Skin epidermis (tissue), 12 donors: ENCODE measurements at regions not wholly inside any gene's neighbourhood (a gene's known extent, or its start where the extent isn't known, plus 50 kb on each side); places are given as distances from the start of the nearest gene placed in this dataset.
"Not testable (repeated sequence)": the region's sequence is repeated elsewhere in the genome, so short reads cannot be mapped to it uniquely, and the experiment has no call there.

Experiments used
- H3K27ac ChIP-seq, 21 experiments: fragments of 200-600 bp; sonication (generic) in 11 of 21; one replicate each; pipeline ENCODE4 v1.5.0; 2020; ENCODE audit warnings: mild to moderate bottlenecking in 3 of 21, inconsistent platforms in 2 of 21, moderate library complexity in 2 of 21
- H3K4me3 ChIP-seq, 7 experiments: fragments of 200-600 bp; sonication (generic) in 2 of 7; one replicate each; pipeline ENCODE4 v1.5.0; 2020; ENCODE audit warnings: inconsistent platforms in 2 of 7, mild to moderate bottlenecking in 2 of 7, moderate library complexity in 1 of 7

DNA sequence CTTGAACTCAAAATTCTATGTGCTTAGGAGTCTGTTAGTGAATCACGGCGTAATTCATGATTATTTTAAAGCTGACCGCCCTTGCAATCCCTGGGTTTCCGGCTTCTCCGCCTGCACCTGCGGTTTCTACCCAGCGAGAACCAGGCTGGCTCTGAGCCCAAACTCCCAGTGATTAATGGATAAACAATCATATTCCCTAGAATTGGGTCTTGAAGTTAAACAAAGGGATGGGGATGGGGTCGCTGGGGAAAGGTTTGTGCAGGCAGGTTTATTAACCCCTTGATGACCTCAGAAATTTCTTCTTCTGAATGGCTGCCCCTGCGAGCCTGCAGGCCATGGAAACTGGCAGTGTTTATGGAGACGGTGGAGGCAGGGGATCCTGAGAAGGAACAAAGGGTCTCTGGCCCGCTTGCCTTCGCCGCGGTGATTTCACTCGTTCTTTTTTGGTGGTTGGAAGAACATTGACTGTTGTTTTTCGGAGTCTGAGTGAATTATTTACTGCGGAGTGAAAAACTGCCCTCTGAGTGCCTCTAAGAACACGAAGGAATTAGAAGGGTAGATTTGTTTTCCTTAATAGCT is 1000.3 kb downstream of the BRD1 start:
- no peak overlapping the region for H3K4me3 ChIP-seq
- no peak overlapping the region for H3K27ac ChIP-seq

DNA sequence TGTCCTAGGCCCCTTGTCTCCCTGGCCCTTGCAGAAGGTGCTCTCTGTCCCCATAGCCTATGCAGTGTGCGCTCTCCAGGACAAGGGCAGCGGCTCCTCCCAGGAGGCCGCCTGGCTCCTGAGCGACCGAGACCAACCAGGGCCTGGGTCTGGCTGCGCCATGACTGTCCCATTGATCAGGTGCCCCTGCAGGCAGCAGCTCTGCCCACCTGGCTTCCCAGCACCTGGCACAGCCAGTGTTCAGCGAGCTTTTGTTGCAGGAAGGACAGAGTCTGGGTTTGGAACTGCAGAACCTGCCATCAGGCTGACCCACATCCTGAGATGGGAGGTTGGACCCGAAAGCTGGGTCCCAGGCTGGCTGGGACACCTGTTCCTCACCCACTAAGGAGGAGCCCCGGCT is 1001.1 kb downstream of the BRD1 start:
- no peak overlapping the region for H3K27ac ChIP-seq
- H3K4me3 ChIP-seq: no peak overlapping the region

DNA sequence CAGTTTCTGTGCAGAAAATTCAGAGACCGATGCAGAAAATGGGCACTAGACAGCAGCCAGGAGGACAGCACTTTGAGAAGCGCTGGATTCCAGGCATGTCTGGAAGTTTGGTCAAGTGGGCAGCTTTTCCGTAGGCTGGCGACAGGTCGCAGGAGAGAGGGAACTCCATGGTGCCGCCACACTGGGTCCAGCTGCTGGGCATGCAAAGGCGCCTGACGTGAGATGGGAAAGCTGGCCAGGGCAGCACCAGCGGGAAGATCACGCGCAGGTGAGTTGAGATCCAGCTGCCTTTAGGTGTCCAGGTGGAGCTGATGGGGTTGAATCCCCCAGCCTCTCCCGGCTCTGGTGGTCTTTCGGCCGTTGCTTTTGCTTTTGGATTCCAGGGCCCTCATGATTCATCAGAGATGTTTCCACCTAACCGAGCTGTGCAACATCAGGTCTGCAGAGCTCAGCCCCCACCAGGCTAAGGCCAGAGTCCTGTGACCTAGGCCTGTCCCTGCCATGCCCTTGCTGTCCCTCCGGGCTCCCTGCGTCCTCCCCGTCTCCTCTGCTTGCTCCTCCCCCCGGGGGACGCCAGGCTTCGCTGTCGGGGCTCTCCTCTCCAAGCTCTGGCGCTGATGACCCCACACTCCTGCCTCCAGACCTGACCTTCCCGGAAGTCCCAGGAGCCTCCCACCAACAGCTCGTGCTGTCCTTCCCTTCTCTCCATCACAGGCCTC is 1001.7 kb downstream of the BRD1 start:
- no peak overlapping the region for H3K27ac ChIP-seq
- no peak overlapping the region for H3K4me3 ChIP-seq

DNA sequence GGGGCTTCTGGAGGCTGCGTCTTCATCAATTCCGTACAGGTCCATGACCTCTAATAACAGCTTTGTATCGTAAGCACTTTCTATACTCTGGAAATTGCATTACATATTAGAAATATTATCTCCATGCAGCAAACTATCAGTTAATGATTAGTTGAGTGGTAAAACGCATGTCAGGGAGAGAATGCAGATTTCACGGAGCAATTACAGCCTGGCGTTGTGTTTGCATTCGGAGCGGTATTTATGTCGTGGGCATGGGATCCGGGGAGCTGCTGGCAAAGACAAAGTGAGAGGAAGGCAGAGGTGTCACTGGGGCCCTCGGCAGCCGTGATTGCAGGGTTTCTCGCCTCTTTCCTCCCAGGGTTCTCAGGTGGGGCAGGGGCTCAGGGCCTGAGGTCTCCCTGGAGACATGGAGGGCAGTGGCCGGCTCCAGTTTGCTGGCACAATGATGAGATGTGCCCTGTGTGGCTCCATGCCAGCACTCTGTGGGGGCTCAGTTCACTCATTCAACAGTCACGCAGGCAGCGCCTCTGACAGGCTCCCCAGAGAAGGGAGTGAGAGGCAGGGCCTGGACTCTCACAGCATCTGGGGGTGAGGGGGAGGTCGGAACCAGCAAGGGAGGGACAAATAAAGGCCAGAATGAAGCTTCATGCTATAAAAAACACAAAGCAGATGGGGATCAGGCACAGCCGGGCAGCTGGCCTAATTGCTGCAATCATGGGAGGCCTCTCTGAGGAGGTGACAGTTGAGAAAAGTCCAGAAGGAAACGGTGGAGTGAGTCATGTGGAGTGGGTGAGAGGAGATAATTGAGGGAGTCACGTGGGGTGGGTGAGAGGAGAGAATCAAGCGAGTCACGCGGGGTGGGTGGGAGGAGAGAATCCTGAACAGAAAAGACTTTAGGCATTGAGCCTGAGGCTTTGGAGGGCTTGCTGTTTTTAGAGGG is 1002.7 kb downstream of the BRD1 start:
- Histone ChIP-seq H3K27ac (no peak overlapping the region), H3K4me3 (no peak overlapping the region)

DNA sequence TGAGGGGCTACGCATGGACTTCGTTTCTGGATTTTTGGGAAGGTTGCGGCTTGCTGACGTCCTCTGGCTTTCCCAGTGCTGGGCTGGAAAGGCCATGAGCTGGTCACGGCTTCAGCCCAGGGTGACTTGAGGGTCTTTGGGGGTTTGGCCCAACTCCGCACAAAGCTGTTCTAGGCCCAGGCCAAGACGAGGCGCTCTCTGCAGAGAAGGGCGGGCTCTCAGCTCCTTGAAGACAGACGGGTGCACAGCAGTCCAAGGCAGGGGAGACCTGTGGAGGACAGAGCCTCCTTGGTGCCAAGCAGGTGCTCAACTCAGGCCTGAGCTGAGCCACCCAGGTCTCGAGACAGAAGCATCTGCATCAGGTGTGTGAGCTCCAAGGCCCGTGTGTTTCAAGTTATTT is 1003.7 kb downstream of the BRD1 start:
- no peak overlapping the region for H3K27ac ChIP-seq
- H3K4me3 ChIP-seq: no peak overlapping the region

DNA sequence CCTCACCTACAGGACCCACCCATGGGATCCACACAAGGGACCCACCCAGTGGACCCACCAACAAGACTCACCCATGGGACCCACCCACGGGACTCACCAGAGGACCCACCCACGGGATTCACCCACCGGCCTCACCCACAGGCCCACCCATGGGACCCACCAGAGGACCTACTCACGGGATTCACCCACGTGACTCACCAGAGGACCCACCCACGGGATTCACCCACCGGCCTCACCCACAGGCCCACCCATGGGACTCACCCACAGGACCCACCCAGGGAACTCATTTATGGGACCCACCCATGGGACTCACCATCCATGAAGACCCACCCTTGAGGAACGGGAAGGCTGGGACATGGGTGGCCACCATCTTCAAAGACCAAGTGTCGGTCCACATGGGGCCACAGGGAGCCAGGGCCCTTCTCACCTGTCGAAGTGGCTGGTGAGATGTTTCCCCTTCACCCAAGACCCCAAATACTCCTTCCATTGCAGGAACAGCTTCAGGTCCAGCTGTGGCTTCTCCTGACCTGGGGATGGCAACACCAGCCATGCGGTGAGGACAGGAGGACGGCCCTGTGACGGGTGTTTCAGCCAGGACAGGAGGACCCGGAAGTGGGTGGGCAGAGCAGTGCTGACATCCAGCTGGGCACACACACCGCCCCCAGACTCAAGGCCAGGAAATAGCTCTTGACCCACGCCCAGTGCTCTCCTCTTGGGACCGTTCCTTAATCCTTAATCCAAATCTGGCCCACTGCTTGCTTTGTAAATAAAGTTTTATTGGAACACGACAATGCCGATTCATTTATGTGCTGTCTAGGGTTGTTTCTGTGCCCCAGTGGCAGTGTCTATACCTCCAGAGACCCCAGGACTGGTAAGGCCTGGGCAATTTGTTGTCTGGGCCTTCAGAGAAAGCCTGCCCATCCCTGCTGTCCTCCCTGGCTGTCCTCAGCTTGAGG is 1005.1 kb downstream of the BRD1 start:
- Histone ChIP-seq H3K4me3 (no peak overlapping the region), H3K27ac (no peak overlapping the region)

DNA sequence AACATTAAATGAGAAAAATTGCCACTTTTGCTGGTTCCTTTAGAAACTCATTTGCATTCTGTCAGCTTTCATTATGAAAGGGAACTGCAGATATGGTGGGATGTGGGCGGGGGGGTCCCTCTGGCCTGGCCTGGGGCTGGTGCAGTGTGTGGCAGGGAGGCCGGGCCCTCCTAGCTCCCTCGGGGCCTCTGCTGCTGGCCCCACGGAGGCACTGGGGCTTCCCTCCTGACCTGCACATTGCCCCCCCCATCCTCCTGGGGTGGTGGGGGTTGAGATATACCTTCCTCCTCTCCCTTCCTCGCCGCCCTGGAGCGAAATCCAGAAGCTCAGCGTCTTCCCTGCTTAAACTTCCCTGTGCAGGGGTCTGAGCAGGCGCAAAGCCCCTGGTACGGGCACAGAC is 1005.9 kb downstream of the BRD1 start:
- Histone ChIP-seq H3K4me3 (no peak overlapping the region), H3K27ac (no peak overlapping the region)

DNA sequence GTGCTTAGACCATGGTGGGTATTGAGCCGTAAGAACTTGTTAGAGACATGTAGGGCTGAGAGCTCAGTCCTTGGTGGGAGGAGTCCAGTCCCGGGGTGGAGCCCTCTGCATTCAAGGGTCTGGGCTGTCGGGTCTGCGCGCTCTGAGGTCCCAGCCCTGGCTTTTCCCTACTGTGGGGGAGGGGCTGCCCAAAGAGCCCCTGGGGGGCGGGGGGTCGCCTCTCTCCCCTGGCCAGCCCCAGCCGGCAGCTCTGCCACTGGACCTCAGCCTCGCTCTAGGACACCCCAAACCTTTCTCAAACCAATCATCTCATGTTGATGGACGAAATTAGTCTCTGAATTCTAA is 1006.4 kb downstream of the BRD1 start:
- no peak overlapping the region for H3K27ac ChIP-seq
- H3K4me3 ChIP-seq: no peak overlapping the region

DNA sequence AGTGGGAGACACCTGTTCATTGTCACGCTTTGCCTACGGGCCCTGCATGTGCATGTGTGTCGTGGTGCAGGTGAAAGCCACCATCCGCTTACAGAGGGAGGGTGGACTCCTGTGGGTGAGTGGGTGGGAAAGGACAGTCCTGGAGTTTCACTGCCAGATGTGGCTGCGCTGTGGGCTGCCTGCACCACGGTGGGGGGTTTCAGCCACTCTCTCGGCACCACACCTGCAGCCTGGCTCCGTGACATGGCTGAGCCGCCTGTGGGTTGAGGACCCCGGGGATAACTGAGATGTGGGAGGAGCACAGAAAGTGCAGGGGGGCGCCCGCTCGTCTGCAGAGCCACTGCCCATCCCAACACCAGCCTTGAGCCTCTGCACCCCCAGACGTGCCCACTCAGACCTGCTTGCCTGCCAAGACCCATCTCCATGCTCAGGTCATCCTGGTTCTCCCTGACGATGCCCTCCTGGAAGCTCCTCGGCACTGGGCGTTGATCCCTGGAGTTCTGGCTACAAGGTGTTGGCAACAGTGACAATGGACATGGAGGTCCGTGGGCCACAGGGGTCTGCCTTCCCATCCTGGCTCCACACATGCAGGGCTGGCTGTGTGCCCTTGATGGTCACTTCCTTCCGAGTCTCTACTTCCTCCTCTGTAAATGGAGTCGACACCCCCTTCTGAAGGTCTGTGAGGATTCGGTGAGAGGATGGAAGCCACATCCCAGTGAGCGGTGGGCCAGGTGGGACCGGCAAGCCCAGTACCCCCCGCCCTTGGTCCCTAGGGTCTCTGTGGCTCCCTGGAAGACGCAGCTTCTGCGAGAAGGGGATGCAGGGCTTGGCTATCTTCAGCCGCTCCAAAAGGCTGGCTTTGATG is 1007.0 kb downstream of the BRD1 start:
- H3K27ac ChIP-seq: no peak overlapping the region

DNA sequence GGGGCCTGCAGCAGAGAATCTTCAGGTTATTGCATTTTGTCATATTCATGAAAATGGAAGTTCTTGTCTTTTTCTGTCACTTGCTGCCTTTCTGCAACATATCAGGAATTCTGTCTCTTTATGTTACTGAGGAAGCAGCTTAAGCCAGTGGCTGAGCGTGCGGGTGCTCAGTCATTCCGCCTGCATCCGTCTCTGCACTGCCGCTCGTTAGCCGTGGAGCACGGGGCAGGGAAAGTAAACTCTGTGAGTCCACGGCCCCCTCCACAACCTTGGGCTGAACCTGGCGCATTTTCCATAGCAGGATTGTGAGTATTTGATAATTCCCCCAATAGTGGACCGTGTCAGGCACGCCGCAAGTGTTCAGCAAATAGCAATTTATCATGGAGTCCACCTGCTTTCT is 1007.7 kb downstream of the BRD1 start:
- no peak overlapping the region for H3K4me3 ChIP-seq
- H3K27ac ChIP-seq: no peak overlapping the region

More for the DNA sequence above, 1007.0 kb downstream of the BRD1 start:
- no peak overlapping the region for H3K4me3 ChIP-seq

DNA sequence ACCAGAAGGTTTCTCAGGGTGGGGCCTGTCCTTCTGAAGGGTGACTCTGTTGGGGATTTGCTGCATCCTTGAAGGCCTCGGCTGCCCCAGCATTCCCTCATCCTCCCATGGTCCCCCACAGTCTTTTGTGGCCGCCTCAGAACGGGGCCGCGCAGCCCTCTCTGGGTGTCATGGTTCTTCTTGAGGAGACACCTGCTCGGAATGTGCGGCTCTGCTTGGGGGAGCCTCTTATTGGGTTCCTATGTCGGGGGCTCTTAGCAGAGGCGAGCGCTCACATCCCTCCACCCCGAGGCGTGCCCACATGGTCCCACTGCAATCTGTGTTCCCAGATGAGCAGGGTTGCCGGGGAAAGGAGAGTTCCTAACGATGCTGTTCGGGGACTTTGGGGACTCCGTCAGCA is 1008.4 kb downstream of the BRD1 start:
- Histone ChIP-seq H3K4me3 (no peak overlapping the region), H3K27ac (no peak overlapping the region)

DNA sequence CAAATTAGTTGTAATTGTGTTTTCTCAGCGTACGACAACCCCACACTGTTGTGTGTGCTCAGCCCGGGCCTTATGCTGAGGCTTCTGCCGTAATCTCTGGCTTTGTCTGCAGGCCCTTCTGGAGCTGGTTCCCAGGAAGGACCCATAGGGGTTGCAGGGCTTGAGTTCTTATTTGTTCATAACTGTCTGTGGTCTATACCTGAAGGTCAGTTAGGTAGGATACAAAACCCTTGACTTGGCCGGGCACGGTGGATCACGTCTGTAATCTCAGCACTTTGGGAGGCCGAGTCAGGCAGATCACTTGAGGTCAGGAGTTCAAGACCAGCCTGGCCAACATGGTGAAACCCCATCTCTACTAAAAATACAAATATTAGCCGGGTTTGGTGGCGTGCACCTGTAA is 1010.2 kb downstream of the BRD1 start:
- not testable (repeated sequence) for H3K4me3 ChIP-seq, H3K27ac ChIP-seq

DNA sequence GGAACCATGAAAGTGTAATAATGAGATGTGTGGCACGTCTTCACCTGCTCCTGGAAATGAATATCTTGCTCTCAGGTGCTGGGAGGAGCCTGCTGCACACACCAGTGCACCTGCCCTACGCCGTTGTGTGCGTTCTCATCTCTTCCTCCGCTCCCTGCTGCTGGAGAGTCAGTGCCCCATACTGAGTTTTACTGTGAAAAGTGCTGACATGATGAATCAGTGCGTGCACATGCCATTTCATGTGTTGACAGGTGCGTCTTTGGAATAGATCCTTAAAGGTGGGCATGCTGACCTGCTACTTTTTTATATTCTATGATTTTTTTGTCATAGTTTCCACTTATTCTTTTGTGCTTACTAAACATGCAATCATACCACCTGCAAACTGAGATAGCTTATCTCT is 1015.8 kb downstream of the BRD1 start:
- no peak overlapping the region for H3K27ac ChIP-seq
- no peak overlapping the region for H3K4me3 ChIP-seq

DNA sequence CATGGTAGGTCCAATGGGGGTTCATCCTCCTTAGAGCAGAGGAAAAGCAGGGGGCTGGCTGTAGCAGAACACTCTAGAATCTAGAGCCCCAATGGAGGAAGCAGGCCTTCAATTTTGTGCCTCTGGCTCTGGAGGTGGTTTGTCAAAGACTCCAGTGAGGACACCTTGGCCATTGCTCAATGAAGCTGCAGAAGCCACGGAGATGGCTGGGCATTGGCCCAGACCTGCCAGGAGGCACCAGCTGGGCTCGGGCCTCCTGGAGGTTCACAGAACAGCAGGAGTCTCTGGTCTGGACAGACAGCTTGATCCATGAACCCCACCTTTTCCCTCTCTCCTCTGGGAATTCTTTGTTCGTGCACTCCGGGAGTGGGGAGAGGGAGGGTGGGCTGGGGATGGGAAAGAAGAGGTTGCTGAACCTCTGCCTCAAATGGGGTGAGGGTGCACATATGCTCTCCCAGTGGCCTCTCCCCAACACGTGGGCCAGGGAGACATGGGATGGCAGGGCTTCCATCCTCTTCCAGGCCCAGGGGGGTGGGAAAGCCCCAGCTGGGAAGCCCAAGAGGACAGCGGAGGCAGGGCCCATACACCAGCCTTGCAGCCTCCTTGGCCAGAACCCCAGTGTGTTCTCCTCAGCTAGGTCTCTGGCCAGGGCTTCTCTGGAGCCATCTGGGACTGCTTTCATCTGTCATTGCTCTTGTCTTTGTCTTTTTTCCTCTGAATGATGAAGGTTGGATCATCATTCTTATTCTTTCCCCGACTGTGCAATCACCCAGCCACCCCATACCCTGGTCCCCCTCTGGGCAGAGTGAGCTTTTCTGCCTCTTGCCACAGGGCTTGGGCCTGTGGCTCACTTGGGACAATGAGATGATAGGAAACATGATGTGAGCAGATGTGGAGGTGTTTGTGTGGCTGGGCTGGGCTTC is 1019.4 kb downstream of the BRD1 start:
- no peak overlapping the region for H3K4me3 ChIP-seq

DNA sequence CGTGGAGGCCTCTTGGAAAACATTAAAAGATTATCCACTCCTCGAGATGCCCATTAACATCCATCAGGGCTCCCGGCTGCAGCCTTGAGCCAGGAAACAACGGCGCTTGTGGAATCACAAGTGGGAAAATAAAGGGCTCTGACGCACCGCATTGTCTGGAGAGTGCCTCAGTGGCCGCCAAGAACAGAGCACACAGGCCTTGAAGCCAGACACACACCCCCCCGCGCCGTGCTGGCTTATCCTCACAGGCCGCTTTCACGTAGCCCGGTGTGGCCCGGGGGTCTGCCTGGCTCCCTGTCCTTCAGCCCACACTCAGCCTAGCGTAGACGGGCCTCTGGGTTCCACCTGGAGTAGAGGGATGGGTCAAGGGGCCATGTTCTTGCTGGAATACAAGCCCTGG is 1020.5 kb downstream of the BRD1 start:
- Histone ChIP-seq H3K4me3 (no peak overlapping the region), H3K27ac (no peak overlapping the region)

More for the DNA sequence above, 1019.4 kb downstream of the BRD1 start:
- no peak overlapping the region for H3K27ac ChIP-seq

DNA sequence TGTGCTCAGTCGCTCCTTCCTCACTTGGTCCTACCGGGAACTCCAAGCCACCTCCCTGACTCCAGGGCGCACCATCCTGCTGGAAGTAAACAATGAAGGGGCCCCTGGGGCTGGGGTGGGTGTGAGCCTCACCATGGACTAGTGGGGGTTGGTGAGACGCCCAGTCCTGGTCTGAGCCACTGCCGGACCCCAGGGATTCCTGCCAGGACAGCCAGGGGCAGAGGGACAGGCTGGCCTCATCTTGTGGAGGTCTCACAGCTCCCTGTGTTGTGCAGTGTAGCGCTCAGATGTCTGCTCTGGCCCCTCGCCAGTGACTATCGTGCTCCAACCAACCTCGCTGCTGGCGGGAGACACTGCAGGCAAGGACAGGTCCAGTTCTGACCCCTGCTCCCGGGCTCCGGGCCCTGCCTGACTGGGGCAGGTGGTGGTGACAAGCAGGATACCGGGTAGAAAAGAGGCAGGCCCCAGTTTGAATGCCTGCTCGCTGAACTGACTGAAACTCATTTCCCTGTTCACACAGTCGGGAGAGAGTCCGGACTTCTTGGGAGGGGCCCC is 1021.4 kb downstream of the BRD1 start:
- Histone ChIP-seq H3K27ac (no peak overlapping the region), H3K4me3 (no peak overlapping the region)

DNA sequence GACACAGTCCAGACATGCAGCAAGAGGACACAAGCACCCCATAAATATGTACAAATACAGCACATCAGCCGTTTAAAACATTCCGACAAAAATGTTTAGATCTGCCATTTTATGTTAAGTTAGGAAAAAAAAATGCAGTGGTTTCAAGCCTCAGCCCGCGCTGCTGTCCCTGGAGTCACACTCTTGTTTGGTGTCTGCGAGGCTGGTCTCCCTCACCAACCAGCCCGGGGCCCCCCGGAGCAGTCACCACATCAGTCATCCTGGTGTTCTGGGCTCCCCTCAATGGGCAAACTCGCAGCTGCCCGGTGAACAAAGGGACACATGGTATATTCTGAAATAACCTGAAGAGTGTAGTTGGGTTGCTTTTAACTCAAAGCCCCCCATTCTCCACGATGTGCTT is 1022.2 kb downstream of the BRD1 start:
- H3K4me3 ChIP-seq: no peak overlapping the region
- no peak overlapping the region for H3K27ac ChIP-seq
